ENCODE measurements at regions not wholly inside any gene's neighbourhood (a gene's known extent, or its start where the extent isn't known, plus 50 kb on each side); places are given as distances from the start of the nearest gene placed in this dataset.
"Not testable (repeated sequence)": the region's sequence is repeated elsewhere in the genome, so short reads cannot be mapped to it uniquely, and the experiment has no call there.

DNA sequence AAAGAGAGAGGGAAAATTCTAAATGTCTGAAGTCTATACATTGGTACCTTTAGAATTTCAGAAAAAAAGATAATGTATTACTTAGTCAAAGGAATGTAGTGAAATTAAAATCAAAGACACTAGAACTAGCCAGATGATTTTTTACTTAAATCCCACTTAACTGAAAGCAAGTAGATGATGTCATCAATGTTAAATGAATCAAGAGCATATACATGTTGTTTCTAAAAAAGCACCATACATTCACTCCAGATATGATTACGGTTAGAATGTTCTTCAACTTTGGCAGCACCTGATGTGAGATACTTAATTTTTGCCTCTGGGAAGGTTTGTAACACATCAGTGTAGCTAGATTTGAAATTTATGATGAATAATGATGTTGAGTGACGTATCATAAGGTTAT, 576.7 kb upstream of the CNTNAP2 start:
- ATAC-seq (no peak), DNase-seq (ENCODE audit: missing footprints) (no peak)
- intact Hi-C loops (cut with DNase I), result no loop called here

DNA sequence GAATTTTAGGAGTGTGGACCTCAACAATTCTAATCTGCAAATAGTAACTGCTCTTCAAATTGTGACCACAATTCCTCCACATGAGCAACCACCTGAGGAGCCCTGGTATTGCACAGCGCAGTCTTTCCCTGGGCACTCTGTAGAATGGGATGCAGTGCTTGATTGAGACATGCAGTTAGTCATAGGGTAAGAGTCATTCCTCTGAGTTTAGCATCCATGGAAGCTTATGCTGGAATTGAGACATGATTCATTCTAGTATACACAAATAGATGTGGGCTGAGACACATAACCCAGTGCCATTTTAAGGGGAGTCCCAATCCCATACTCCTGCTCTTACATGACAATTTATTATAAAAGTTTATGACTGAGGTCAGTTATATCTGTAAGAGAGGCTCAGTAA, 582.3 kb upstream of the CNTNAP2 start:
- intact Hi-C loops (cut with DNase I), result no loop called here
- DNase-seq (ENCODE audit: missing footprints) (no peak), ATAC-seq (no peak)

DNA sequence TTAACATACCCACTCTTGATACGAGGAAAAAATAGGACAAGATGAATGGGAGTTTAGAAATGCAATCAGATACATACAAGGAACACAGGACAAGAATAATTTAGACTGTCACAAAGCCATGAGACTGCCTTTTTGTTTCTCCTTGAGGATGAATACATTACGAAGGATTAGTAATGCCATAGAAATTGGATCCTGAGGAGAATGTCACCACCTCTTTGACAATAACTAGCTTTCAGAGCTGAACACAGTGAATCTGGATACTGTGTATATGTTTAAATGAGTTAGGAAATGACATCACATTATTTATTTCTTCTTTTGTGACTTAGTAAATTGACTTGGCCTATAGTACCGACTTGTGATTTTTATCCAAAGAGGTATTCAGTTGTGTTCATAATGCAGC, 596.3 kb upstream of the CNTNAP2 start:
- intact Hi-C loops (cut with DNase I), result no loop called here
- DNase-seq (ENCODE audit: missing footprints) (no peak), ATAC-seq (no peak)

DNA sequence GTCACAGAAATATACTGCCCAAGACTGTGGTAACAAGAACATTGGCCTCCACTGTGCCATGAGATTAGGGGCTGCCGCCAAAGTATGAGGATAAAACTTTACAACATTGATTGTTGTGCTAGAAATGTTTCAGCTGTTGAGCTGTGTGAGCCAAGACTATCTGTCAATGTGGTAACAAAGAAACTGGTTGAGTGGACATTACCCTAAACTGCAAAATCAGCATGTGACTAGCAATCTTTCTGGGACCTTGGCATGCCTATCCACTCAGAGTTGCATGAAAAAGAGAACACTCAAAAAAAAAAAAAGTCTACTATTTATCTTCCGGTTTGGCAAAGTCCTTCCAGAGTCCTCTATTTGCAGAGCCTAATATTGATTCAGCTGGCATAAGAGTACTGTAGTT, 605.6 kb upstream of the CNTNAP2 start:
- ATAC-seq, result no peak
- intact Hi-C loops (cut with DNase I), result no loop called here

DNA sequence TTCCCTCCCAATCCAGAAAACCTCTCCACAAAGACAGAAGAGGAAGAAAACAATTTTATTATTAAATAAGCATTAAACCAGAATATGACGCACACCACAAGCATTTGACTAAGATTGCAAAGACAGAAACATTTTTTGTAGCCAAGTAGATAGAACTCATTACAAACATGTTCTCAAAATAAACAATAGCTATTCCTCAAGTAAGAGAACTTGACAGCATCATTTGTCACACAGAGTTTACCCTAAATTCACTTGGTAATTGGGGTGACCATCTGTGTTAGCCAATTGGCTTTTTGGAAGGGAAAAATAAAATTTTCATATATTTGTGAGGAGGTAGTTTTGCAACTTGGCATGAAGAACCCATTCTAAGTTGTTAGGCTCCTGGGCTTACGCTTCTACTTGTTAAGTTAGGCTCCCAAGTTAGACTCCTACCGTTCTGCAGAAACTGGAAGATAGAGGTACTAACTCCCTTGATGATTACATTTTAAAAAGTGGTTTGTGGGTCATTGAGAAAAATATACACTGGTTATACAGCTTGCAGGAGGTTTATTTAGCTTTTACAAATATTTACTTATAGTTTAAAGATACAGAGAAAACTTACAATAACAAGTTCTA, 618.6 kb upstream of the CNTNAP2 start:
- intact Hi-C loops (cut with DNase I), result no loop called here
- DNase-seq (ENCODE audit: missing footprints), result no peak
- ATAC-seq, result no peak

More for the DNA sequence above, 605.6 kb upstream of the CNTNAP2 start:
- no peak for DNase-seq (ENCODE audit: missing footprints)

DNA sequence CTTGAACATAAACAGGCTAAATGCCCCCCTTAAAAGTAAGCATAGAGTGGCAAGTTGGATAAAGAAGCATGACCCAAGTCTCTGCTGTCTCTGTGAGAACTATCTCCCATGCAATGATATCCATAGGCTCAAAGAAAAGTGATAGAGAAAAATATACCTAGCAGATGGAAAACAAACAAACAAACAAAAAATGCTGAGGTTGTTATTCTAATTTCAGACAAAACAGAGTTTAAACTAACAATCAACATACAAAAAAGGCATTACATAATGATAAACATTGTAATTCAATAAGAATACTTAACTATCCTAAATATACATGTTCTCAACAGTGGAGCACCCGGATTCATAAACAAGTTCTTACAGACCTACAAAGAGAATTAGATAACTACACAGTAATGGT, 626.2 kb upstream of the CNTNAP2 start:
- DNase-seq (ENCODE audit: missing footprints) (no peak), ATAC-seq (no peak)
- intact Hi-C loops (cut with DNase I), result no loop called here

DNA sequence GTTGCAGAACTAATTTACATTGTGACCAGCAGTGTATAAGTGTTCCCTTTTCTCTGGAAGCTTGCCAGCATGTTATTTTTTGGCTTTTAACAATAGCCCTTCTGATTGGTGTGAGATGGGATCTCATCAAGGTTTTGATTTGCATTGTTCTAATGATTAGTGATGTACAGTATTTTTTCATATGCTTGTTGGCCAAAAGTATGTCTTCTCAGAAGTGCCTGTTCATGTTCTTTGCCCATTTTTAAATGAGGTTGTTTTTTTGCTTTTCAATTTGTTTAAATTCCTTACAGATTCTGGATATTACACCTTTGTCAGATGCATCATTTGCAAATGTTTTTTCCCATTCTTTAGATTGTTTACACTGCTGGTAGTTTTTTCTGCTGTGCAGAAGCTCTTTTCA, 627.0 kb upstream of the CNTNAP2 start:
- ATAC-seq, result no peak
- DNase-seq (ENCODE audit: missing footprints), result no peak
- intact Hi-C loops (cut with DNase I), result no loop called here

DNA sequence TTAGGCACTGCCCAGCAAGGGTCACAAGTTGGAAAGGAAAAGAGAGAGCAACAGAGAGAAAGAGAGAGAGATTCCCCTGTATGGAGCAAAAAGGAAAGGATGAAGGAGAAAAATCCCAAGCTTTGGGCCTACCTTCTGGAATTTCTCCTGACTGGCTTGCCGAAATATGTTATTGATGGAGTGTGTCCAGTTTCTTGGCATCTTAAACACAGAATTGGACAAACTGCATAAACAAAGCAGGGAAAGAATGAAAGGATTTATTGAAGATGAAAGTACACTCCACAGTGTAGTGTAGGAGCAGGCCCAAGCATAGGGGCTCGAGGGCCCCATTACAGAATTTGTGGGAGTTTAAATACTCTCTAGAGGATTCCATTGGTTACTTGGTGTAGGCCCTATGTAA, 627.8 kb upstream of the CNTNAP2 start:
- no peak for ATAC-seq
- intact Hi-C loops (cut with DNase I), result no loop called here
- DNase-seq (ENCODE audit: missing footprints), result no peak

DNA sequence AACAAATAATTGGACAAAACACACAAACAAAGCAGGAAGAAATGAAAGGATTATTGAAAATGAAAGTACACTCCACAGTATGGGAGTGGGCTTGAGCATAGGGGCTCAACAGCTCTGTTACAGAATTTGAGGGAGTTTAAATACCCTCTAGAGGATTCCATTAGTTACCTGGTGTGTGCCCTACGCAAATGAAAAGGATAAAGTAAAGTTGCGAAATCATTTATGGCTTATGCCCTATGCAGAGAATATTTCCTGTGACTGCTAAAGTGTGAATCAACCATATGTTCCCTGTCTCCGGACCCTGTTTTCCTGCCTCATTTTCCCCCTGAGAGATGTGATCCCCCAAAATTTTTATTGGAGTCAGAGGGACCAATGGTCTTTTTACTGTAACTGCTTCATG, 634.6 kb upstream of the CNTNAP2 start:
- intact Hi-C loops (cut with DNase I), result no loop called here
- ATAC-seq (no peak), DNase-seq (ENCODE audit: missing footprints) (no peak)

DNA sequence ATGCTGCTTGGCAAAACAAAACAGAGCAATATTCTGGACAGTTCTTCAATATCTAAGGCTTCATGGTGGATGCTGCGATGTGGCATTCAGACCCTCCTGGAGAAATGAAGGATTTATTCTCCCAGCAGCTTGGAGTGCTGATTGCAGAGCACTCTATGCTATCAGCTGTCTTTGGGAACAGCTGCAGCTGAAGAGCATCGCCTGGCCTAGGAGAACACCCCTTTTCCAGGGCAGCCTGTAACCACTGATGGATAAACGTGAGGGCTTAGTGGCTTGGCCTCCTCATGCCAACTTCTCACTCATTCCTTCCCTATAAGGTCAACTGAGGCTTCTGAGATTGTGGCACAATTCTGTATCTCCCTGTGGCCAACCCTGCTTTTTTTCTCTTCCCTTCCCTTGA, 638.1 kb upstream of the CNTNAP2 start:
- intact Hi-C loops (cut with DNase I), result no loop called here
- ATAC-seq (no peak), DNase-seq (ENCODE audit: missing footprints) (no peak)

DNA sequence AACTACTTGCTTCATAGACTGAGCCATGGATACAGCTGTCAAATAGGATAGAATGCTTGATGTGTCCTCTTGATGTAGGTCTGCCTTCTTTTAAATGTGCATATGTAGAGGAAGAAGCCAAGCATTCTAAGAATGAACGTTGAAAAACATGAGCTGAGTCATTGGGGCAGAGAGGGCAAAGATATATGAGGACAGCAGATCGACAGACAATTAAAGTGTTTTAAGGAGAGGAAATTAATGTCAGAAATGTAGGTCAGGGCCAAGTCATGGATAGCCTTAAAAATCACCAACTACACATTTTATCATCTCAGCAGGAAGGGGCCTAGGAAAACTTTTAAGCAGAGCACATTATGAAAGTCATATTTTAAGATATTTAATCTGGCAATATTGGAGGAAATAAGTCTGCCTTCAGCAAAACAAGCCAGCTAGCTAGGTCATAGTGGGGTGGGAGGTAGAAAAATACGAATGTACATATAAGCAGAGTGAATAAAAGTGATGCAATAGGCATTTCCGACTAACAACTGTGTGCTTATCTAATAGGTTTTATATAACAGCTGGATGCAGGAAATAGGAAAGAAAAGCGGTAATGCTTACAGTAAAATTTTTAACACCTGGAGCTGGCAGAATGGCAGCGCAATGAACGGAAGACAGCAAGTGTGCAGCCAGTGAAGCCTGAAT, 638.3 kb upstream of the TPK1 start:
- ATAC-seq (no peak), DNase-seq (ENCODE audit: missing footprints) (no peak)
- intact Hi-C loops (cut with DNase I), result no loop called here

DNA sequence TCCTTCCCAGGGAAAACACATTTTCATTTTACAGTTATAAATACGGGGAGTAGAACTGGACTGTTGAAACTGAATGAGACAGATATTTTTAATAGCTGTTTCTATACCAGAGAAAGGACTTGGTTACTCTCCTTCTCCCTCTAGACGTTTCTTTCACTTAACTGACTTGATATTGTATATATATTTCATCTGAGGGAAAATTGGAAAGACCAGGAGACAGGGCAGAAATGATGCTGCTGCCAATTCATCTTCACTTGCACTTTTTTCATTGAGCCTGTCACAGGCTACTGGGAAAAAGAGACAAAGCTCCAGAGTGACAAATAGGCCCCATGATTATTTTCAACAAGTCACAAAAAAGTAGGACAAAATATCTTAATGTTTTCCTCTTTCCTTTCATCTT, 636.0 kb upstream of the TPK1 start:
- intact Hi-C loops (cut with DNase I), result no loop called here
- no peak for DNase-seq (ENCODE audit: missing footprints)
- ATAC-seq, result no peak

DNA sequence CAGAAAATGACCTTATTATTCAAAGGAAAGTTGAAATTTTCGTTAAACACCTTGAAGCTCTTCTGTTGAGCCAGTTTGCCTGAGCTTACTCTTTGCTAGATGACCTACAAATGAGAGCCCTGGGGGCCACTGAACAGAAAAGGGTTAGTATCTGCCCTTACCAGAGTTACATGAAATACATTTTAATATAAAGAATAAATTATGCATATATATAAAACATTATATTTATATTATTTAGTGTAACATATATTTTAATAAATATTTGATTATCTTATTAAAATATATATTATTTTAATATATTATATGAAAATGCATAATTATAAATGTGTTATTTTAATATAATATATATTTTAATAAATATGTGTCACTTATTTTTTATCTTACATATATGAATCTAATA, 628.4 kb upstream of the TPK1 start:
- no peak for DNase-seq (ENCODE audit: missing footprints)
- intact Hi-C loops (cut with DNase I), result no loop called here
- no peak for ATAC-seq

DNA sequence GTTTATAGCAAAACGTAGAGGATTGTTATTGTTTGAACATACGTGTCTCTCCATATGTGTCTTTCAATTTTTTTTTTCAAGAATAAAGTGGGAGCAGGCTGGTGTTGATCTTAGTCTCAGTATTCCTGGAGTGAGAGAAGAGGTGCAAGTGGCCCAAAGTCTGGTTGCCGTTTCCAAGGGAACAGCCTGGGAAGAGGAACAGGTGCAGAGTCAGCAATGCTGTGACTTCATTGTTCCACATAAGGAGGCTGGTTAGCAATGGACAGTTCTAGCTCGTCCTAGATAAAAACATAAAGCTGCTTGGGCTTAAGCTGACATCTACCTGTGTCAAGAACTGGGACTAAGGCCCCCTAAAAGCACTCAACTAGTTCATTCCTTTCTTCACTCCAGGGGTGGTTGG, 626.6 kb upstream of the TPK1 start:
- intact Hi-C loops (cut with DNase I), result no loop called here
- no peak for ATAC-seq
- DNase-seq (ENCODE audit: missing footprints), result no peak

DNA sequence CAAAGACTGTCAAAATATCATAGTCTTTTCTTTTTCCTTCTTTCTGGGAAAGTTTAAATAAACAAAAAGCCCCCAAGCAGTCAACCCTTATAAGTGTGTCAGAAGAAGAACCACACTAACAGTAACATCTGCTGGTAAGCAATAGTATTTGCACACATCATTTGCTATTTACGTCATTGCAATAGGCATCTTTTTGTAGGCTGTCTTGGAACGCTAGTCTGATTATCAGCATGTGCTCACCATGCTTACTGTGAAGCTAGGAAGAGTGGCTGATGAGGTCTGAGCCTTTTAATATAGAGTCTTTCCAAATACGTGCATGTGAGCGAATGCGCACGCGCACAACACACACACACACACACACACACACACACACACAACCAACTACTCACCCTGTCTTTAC, 599.0 kb upstream of the TPK1 start:
- intact Hi-C loops (cut with DNase I), result no loop called here
- DNase-seq (ENCODE audit: missing footprints) (no peak), ATAC-seq (no peak)

DNA sequence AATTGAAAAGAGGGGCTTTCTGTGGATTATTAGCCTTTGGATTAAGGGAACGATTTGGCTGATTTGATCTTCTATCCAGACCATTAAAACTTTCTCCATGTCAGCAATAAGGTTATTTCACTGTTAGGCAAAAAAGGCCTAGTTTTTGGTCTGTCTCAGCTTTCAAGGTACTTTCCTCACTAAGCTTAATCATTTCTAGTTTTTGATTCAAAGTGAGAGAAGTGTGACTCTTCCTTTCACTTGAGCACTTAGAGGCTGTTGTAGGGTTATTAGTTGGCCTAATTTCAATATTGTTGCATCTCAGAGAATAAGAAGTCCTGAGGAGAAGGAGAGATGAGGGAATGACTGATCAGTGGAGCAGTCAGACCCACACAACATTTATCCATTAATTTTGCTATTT, 596.0 kb upstream of the TPK1 start:
- intact Hi-C loops (cut with DNase I), result no loop called here
- DNase-seq (ENCODE audit: missing footprints) (no peak), ATAC-seq (no peak)

DNA sequence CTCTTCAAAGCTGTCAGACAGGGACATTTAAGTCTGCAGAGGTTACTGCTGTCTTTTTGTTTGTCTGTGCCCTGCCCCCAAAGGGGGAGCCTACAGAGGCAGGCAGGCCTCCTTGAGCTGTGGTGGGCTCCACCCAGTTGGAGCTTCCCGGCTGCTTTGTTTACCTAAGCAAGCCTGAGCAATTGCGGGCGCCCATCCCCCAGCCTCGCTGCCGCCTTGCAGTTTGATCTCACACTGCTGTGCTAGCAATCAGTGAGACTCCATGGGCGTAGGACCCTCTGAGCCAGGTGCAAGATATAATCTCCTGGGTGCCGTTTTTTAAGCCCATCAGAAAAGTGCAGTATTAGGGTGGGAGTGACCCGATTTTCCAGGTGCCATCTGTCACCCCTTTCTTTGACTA, 582.6 kb upstream of the TPK1 start:
- DNase-seq (ENCODE audit: missing footprints), result peak; percentile 30
- ATAC-seq; intact Hi-C loops (cut with DNase I): not testable (repeated sequence)

DNA sequence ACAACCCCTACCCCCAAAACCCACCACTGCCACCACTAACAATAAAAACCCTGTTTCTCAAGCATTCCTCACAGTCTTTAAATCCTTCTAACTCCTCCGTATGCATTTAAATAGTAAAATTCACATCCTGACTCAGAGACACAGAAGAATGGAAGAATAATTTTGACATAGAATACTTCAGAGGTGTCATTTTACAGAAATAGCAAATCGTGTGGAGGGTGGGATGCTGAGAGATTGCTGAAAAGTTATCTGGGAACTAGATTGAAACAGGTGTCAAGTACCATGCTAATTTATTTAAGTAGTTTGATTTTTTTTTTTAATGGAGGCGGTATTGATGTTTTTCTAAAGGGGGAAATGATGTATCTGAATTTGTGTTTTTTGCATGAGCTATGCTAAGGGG, 575.2 kb upstream of the TPK1 start:
- no peak for DNase-seq (ENCODE audit: missing footprints)
- intact Hi-C loops (cut with DNase I), result no loop called here
- ATAC-seq, result no peak

DNA sequence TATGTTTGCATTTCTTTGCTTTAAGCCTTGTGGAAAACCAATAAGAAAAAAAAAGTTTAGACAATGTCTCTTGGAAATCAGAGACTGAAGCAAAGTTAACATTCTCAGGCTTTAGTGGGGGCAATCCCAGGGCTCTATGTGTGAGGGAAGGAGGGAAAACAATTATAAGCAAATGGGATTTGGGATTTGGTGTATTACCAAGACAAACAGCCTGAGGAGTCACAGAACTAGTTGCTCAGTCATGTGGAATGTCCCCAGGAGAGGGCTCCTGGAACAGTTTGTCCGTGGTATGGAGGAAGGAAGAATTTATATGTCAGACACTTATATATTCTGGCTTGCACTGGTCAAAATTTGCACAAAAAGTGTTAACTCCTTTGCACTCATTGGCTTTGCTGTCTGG, 562.9 kb upstream of the TPK1 start:
- peak; percentile 91 for ATAC-seq
- intact Hi-C loops (cut with DNase I), result no loop called here
- no peak for DNase-seq (ENCODE audit: missing footprints)

DNA sequence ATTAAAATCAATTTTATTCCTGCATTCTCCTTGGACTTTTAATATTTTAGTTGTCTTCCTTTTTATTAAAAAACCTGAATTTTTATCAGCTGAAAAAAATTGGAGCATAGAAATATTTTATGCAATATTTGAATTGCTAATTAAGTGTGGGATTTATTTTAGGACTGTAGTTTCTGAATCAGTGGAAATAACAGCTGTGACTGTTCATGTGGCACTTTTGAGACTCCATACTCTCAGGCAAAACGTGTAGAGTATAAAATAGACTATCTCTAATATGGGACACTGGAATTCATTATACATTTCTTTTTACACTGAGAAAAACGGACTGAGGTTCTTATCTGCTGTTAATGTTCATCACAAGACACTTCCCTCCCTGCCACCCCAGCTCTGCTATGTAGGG, 558.3 kb upstream of the TPK1 start:
- no peak for DNase-seq (ENCODE audit: missing footprints)
- intact Hi-C loops (cut with DNase I), result no loop called here
- no peak for ATAC-seq

DNA sequence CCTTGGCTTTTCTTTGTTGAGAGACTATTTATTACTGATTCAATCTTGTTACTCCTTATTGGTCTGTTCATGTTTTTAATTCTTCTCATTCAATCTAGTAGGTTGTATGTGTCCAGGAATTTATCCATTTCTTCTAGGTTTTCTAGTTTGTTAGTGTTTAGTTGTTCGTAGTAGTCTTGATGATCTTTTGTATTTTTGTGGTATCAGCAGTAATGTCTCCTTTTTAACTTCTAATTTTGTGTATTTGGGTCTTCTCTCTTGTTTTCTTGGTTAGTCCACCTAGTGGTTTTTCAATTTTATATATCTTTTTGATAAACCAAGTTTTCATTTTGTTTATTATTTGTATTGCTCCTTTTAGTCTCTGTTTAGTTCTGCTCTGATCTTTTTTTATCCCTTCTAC, 546.9 kb upstream of the TPK1 start:
- DNase-seq (ENCODE audit: missing footprints) (no peak), ATAC-seq (no peak)
- intact Hi-C loops (cut with DNase I), result no loop called here

Data from Right ventricle myocardium inferior (tissue), 1 donor.